ENCODE measurements at regions not wholly inside any gene's neighbourhood (a gene's known extent, or its start where the extent isn't known, plus 50 kb on each side); places are given as distances from the start of the nearest gene placed in this dataset.

DNA sequence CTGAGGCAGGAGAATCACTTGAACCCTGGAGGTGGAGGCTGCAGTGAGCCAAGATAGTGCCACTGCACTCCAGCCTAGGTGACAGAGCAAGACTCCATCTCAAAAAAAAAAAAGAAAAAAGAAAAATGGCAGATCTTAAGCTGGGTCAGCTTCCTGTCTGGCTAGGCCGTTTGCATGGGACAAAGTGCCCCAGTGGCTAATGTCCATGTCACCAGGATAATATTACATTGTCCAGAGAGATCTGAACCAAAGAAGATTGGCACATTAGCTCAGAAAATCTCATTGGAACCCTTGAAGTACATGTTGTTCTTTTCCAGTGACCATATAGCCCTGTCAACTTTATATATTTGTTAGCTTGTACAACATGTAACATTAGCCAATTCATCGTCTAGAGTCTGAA is 59.2 kb upstream of the DAB2IP start:
- in situ Hi-C loops (cut with MboI; ENCODE audit: low pct_ligation_motif_present in 1 of 4, low pct_unique_long_range_greater_than_20kb in 1 of 4, low sequenced_read_pairs in 3 of 4) (no loop called here), intact Hi-C loops (cut with DNase I; ENCODE audit: low total_unique reads) (no loop called here)
- WGBS, 2 donors (ENCODE audit: low coverage in 1 of 2) = 63 to 85% methylated on average over 2 of the region's 2 CpGs

DNA sequence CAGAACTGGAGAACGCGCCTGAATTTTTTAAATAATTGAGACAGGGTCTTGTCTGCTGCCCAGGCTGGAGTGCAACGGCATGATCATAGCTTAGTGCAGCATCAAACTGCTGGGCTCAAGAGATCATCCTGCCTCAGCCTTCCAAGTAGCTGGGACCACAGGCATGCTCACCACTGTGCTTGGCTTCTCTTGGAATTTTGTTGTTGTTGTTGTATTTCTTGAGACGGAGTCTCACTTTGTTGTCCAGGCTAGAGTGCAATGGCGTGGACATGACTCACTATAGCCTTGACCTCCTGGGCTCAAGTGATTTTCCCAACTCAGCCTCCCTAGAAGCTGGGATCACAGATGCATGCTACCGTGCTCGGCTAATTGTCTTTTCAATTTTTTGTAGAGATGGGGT is 58.4 kb upstream of the DAB2IP start:
- TF ChIP-seq, protein P1, sequence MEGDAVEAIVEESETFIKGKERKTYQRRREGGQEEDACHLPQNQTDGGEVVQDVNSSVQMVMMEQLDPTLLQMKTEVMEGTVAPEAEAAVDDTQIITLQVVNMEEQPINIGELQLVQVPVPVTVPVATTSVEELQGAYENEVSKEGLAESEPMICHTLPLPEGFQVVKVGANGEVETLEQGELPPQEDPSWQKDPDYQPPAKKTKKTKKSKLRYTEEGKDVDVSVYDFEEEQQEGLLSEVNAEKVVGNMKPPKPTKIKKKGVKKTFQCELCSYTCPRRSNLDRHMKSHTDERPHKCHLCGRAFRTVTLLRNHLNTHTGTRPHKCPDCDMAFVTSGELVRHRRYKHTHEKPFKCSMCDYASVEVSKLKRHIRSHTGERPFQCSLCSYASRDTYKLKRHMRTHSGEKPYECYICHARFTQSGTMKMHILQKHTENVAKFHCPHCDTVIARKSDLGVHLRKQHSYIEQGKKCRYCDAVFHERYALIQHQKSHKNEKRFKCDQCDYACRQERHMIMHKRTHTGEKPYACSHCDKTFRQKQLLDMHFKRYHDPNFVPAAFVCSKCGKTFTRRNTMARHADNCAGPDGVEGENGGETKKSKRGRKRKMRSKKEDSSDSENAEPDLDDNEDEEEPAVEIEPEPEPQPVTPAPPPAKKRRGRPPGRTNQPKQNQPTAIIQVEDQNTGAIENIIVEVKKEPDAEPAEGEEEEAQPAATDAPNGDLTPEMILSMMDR (IDR thresholded peaks at IDR 0.05) = no peak
- TF ChIP-seq POLR2AphosphoS5 (IDR thresholded peaks at IDR 0.05) = no peak
- TF ChIP-seq EP300 (IDR thresholded peaks at IDR 0.05; ENCODE audit: low read depth) = no peak
- no peak for TF ChIP-seq POLR2A (IDR thresholded peaks at IDR 0.05)
- Histone ChIP-seq H3K27me3 (peaks cover 4% of the 10 kb centered on the region), H3K4me3 (no peak overlapping the region), H3K4me1 (no peaks in the 10 kb centered on the region), H3K27ac (no peak overlapping the region), H3K9me3 (no peaks in the 10 kb centered on the region), H3K36me3 (no peaks in the 10 kb centered on the region)
- intact Hi-C loops (cut with DNase I; ENCODE audit: low total_unique reads) (no loop called here), in situ Hi-C loops (cut with MboI; ENCODE audit: low pct_ligation_motif_present in 1 of 4, low pct_unique_long_range_greater_than_20kb in 1 of 4, low sequenced_read_pairs in 3 of 4) (no loop called here)
- 86 to 92% methylated on average over 2 to 7 of the region's 7 CpGs for WGBS, 2 donors (ENCODE audit: low coverage in 1 of 2)
- DNase-seq = no peak

More for the DNA sequence above, 59.2 kb upstream of the DAB2IP start:
- DNase-seq = no peak
- Histone ChIP-seq H3K9me3 (no peaks in the 10 kb centered on the region), H3K27me3 (no peaks in the 10 kb centered on the region), H3K36me3 (no peaks in the 10 kb centered on the region), H3K4me1 (no peaks in the 10 kb centered on the region), H3K4me3 (no peak overlapping the region), H3K27ac (no peak overlapping the region)
- TF ChIP-seq, protein P1 (IDR thresholded peaks at IDR 0.05) = no peak
- TF ChIP-seq EP300 (IDR thresholded peaks at IDR 0.05; ENCODE audit: low read depth) (no peak), POLR2A (IDR thresholded peaks at IDR 0.05) (no peak), POLR2AphosphoS5 (IDR thresholded peaks at IDR 0.05) (no peak)

DNA sequence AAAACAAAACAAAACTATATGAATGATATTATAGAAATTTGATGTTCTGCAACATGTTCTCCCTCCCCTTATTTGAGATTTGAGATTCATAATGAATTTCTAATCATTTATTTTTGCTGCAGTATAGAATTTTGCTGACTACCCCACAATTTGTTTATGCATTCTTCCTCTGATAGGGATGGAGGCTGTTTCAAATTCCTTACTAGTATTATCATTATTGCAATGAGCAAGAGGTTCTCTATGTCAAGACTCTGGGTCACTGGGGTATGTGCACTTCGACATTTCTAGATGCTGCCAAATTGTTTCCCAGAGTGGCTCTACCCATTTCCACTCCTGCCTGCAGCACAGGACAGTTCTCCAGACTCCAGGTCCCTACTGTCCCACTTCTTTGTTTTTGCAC is 54.9 kb upstream of the DAB2IP start:
- DNase-seq = no peak
- peaks cover 6 to 25% (median 20%) of the 10 kb centered on the region in 4 donors for H3K4me1 ChIP-seq
- intact Hi-C loops (cut with DNase I; ENCODE audit: low total_unique reads) (no loop called here), in situ Hi-C loops (cut with MboI; ENCODE audit: low pct_ligation_motif_present in 1 of 4, low pct_unique_long_range_greater_than_20kb in 1 of 4, low sequenced_read_pairs in 3 of 4) (no loop called here)
- no peak overlapping the region for H3K27ac ChIP-seq
- no peaks in the 10 kb centered on the region for H3K9me3 ChIP-seq
- peaks cover 33% of the 10 kb centered on the region for H3K27me3 ChIP-seq
- H3K36me3 ChIP-seq = no peaks in the 10 kb centered on the region
- H3K4me3 ChIP-seq = no peak overlapping the region
- 60 to 72% methylated on average over 1 of the region's 1 CpG for WGBS, 2 donors (ENCODE audit: low coverage in 1 of 2)
- TF ChIP-seq EP300 (IDR thresholded peaks at IDR 0.05; ENCODE audit: low read depth) (no peak), POLR2A (IDR thresholded peaks at IDR 0.05) (no peak), POLR2AphosphoS5 (IDR thresholded peaks at IDR 0.05) (no peak)
- TF ChIP-seq, protein P1 (IDR thresholded peaks at IDR 0.05) = no peak

DNA sequence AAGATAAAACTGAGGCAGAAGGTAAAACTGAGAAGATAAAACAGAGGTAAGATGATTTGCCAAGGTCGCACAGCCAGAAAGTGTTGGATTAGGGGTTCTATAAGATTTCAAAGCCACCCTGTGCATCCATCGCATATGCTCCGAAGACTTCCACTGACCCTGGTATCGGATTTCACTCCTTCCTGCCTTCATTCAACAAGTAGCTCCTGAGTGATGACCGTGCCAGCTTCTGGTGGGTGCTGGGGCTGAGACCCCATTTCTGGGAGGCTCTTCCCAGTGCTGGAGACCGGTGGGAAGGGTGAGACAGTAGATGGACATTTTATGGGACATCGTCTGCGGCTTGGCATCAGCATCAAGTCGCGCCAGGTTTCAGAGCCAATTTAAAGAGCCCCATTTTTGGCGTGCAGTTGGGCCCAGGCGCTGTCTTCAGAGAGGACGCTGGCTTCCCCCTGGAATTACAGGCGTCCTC is 53.7 kb upstream of the DAB2IP start:
- Histone ChIP-seq H3K27ac (peak overlapping the region; percentile 65 to 95 (median 92)), H3K9me3 (no peaks in the 10 kb centered on the region), H3K4me3 (peak overlapping the region in 1 of 4 donors; percentile 64), H3K36me3 (no peaks in the 10 kb centered on the region), H3K4me1 (peaks cover 6 to 25% (median 20%) of the 10 kb centered on the region in 4 donors), H3K27me3 (peaks cover 33% of the 10 kb centered on the region)
- in situ Hi-C loops (cut with MboI; ENCODE audit: low pct_ligation_motif_present in 1 of 4, low pct_unique_long_range_greater_than_20kb in 1 of 4, low sequenced_read_pairs in 3 of 4) (no loop called here), intact Hi-C loops (cut with DNase I; ENCODE audit: low total_unique reads) (no loop called here)
- no peak for TF ChIP-seq POLR2A (IDR thresholded peaks at IDR 0.05)
- TF ChIP-seq EP300 (IDR thresholded peaks at IDR 0.05; ENCODE audit: low read depth) = no peak
- TF ChIP-seq POLR2AphosphoS5 (IDR thresholded peaks at IDR 0.05) = no peak
- TF ChIP-seq, protein P1 (IDR thresholded peaks at IDR 0.05) = no peak
- DNase-seq = no peak
- 60 to 95% methylated on average over 2 to 14 of the region's 14 CpGs for WGBS, 2 donors (ENCODE audit: low coverage in 1 of 2)

All from transverse colon (tissue), 4 donors.